Ishikawa (cell line): ENCODE measurements at regions not wholly inside any gene's neighbourhood (a gene's known extent, or its start where the extent isn't known, plus 50 kb on each side); places are given as distances from the start of the nearest gene placed in this dataset.

Experiments used
- CEBPB ChIP-seq: IDR thresholded peaks from 2 replicates; pipeline ENCODE4 v1.6.1; 2012
- CREB1 ChIP-seq: IDR thresholded peaks from 2 replicates; pipeline ENCODE4 v1.6.1; 2012; ENCODE audit warnings: low read depth
- EP300 ChIP-seq: IDR thresholded peaks from 2 replicates; pipeline ENCODE4 v1.6.1; 2012; ENCODE audit warnings: borderline replicate concordance
- FOXM1 ChIP-seq: IDR thresholded peaks from 2 replicates; pipeline ENCODE4 v1.6.1; 2012; ENCODE audit warnings: low read depth, borderline replicate concordance
- NFIC ChIP-seq: IDR thresholded peaks from 2 replicates; pipeline ENCODE4 v1.6.1; 2012
- RAD21 ChIP-seq: IDR thresholded peaks from 2 replicates; pipeline ENCODE4 v1.6.1; 2012; ENCODE audit warnings: low read depth
- TAF1 ChIP-seq: IDR thresholded peaks from 2 replicates; pipeline ENCODE4 v1.6.1; 2012; ENCODE audit warnings: low read depth, mild to moderate bottlenecking
- TCF12 ChIP-seq: IDR thresholded peaks from 2 replicates; pipeline ENCODE4 v1.6.1; 2012; ENCODE audit warnings: low read depth
- TEAD4 ChIP-seq: IDR thresholded peaks from 2 replicates; pipeline ENCODE4 v1.6.1; 2012
- YY1 ChIP-seq: IDR thresholded peaks from 2 replicates; pipeline ENCODE4 v1.6.1; 2012; ENCODE audit warnings: low read depth
- ZBTB7A ChIP-seq: IDR thresholded peaks from 2 replicates; pipeline ENCODE4 v1.6.1; 2012; ENCODE audit warnings: low read depth
- TF ChIP-seq, protein P1 (sequence below): IDR thresholded peaks from 2 replicates; pipeline ENCODE4 v1.6.1; 2012
- TF ChIP-seq, protein P2 (sequence below): IDR thresholded peaks from 2 replicates; pipeline ENCODE4 v1.6.1; 2012; ENCODE audit warnings: low read depth, mild to moderate bottlenecking
- TF ChIP-seq, protein P3 (sequence below): IDR thresholded peaks from 2 replicates; pipeline ENCODE4 v1.6.1; 2012

DNA sequence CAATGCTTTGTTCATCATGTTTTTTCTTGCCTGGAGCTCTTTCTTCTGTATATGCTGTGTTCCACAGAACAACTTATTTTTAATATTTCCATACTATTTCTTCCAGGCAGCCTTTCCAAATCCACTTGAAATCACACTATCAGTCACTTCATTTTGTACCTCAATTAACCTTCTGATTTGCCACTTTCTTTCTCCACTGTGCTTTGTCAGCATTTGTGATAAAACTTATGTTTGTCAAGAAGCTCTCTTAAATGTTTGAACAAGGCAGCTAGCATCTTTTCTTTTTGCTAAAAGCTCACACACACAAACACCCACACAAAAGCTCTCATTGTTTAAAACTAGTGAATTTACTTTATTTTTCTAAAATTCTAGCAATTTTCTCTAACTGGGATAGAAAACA lies 2014.7 kb upstream of the RAG2 start:
- TF ChIP-seq TCF12 = no peak
- no peak for TF ChIP-seq EP300
- TF ChIP-seq CEBPB = no peak
- TF ChIP-seq ZBTB7A = no peak
- TF ChIP-seq RAD21 = no peak
- no peak for TF ChIP-seq FOXM1
- TF ChIP-seq, protein P1, sequence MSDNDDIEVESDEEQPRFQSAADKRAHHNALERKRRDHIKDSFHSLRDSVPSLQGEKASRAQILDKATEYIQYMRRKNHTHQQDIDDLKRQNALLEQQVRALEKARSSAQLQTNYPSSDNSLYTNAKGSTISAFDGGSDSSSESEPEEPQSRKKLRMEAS = no peak
- TF ChIP-seq NFIC = no peak
- no peak for TF ChIP-seq YY1
- TF ChIP-seq, protein P2, sequence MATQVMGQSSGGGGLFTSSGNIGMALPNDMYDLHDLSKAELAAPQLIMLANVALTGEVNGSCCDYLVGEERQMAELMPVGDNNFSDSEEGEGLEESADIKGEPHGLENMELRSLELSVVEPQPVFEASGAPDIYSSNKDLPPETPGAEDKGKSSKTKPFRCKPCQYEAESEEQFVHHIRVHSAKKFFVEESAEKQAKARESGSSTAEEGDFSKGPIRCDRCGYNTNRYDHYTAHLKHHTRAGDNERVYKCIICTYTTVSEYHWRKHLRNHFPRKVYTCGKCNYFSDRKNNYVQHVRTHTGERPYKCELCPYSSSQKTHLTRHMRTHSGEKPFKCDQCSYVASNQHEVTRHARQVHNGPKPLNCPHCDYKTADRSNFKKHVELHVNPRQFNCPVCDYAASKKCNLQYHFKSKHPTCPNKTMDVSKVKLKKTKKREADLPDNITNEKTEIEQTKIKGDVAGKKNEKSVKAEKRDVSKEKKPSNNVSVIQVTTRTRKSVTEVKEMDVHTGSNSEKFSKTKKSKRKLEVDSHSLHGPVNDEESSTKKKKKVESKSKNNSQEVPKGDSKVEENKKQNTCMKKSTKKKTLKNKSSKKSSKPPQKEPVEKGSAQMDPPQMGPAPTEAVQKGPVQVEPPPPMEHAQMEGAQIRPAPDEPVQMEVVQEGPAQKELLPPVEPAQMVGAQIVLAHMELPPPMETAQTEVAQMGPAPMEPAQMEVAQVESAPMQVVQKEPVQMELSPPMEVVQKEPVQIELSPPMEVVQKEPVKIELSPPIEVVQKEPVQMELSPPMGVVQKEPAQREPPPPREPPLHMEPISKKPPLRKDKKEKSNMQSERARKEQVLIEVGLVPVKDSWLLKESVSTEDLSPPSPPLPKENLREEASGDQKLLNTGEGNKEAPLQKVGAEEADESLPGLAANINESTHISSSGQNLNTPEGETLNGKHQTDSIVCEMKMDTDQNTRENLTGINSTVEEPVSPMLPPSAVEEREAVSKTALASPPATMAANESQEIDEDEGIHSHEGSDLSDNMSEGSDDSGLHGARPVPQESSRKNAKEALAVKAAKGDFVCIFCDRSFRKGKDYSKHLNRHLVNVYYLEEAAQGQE = no peak
- no peak for TF ChIP-seq TEAD4
- no peak for TF ChIP-seq CREB1
- TF ChIP-seq TAF1 = no peak
- TF ChIP-seq, protein P3, sequence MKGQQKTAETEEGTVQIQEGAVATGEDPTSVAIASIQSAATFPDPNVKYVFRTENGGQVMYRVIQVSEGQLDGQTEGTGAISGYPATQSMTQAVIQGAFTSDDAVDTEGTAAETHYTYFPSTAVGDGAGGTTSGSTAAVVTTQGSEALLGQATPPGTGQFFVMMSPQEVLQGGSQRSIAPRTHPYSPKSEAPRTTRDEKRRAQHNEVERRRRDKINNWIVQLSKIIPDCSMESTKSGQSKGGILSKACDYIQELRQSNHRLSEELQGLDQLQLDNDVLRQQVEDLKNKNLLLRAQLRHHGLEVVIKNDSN = no peak
